Ishikawa (cell line): ENCODE measurements at regions not wholly inside any gene's neighbourhood (a gene's known extent, or its start where the extent isn't known, plus 50 kb on each side); places are given as distances from the start of the nearest gene placed in this dataset.

Experiments
- CEBPB ChIP-seq: IDR thresholded peaks from 2 replicates; pipeline ENCODE4 v1.6.1; 2012
- CREB1 ChIP-seq: IDR thresholded peaks from 2 replicates; pipeline ENCODE4 v1.6.1; 2012; ENCODE audit warnings: low read depth
- EGR1 ChIP-seq: IDR thresholded peaks from 2 replicates; pipeline ENCODE4 v1.6.1; 2012
- EP300 ChIP-seq: IDR thresholded peaks from 2 replicates; pipeline ENCODE4 v1.6.1; 2012; ENCODE audit warnings: borderline replicate concordance
- FOXM1 ChIP-seq: IDR thresholded peaks from 2 replicates; pipeline ENCODE4 v1.6.1; 2012; ENCODE audit warnings: low read depth, borderline replicate concordance
- NFIC ChIP-seq: IDR thresholded peaks from 2 replicates; pipeline ENCODE4 v1.6.1; 2012
- RAD21 ChIP-seq: IDR thresholded peaks from 2 replicates; pipeline ENCODE4 v1.6.1; 2012; ENCODE audit warnings: low read depth
- TAF1 ChIP-seq: IDR thresholded peaks from 2 replicates; pipeline ENCODE4 v1.6.1; 2012; ENCODE audit warnings: low read depth, mild to moderate bottlenecking
- TCF12 ChIP-seq: IDR thresholded peaks from 2 replicates; pipeline ENCODE4 v1.6.1; 2012; ENCODE audit warnings: low read depth
- TEAD4 ChIP-seq: IDR thresholded peaks from 2 replicates; pipeline ENCODE4 v1.6.1; 2012
- YY1 ChIP-seq: IDR thresholded peaks from 2 replicates; pipeline ENCODE4 v1.6.1; 2012; ENCODE audit warnings: low read depth
- ZBTB7A ChIP-seq: IDR thresholded peaks from 2 replicates; pipeline ENCODE4 v1.6.1; 2012; ENCODE audit warnings: low read depth
- TF ChIP-seq, protein P1 (sequence below): IDR thresholded peaks from 2 replicates; pipeline ENCODE4 v1.6.1; 2012
- TF ChIP-seq, protein P2 (sequence below): IDR thresholded peaks from 2 replicates; pipeline ENCODE4 v1.6.1; 2012
- TF ChIP-seq, protein P3 (sequence below): IDR thresholded peaks from 2 replicates; pipeline ENCODE4 v1.6.1; 2012; ENCODE audit warnings: low read depth, mild to moderate bottlenecking

DNA sequence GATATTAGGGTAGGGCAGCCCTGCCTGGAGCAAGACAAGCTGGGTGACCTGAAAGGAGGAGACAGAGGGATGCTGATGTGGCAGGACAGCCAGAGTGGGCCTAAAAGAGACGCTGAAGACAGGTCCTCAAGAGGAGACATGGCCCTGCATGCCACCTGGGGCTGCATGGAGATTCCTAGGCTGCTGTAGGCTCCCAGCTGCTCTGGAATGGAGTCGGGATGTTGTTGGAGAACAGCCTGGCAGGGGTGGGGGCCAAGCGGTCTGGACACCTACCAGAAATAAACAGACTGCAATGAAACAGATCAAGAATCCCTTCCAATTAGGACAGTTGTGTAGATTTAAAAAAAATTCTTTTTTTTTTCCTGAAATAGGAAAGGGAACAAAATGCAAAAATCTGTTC lies 97.8 kb upstream of the NPAS2 start:
- no peak for TF ChIP-seq CEBPB
- no peak for TF ChIP-seq YY1
- no peak for TF ChIP-seq EP300
- no peak for TF ChIP-seq EGR1
- TF ChIP-seq, protein P1, sequence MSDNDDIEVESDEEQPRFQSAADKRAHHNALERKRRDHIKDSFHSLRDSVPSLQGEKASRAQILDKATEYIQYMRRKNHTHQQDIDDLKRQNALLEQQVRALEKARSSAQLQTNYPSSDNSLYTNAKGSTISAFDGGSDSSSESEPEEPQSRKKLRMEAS, result no peak
- no peak for TF ChIP-seq RAD21
- TF ChIP-seq CREB1, result no peak
- TF ChIP-seq TEAD4, result no peak
- TF ChIP-seq TCF12, result no peak
- TF ChIP-seq, protein P2, sequence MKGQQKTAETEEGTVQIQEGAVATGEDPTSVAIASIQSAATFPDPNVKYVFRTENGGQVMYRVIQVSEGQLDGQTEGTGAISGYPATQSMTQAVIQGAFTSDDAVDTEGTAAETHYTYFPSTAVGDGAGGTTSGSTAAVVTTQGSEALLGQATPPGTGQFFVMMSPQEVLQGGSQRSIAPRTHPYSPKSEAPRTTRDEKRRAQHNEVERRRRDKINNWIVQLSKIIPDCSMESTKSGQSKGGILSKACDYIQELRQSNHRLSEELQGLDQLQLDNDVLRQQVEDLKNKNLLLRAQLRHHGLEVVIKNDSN, result no peak
- TF ChIP-seq, protein P3, sequence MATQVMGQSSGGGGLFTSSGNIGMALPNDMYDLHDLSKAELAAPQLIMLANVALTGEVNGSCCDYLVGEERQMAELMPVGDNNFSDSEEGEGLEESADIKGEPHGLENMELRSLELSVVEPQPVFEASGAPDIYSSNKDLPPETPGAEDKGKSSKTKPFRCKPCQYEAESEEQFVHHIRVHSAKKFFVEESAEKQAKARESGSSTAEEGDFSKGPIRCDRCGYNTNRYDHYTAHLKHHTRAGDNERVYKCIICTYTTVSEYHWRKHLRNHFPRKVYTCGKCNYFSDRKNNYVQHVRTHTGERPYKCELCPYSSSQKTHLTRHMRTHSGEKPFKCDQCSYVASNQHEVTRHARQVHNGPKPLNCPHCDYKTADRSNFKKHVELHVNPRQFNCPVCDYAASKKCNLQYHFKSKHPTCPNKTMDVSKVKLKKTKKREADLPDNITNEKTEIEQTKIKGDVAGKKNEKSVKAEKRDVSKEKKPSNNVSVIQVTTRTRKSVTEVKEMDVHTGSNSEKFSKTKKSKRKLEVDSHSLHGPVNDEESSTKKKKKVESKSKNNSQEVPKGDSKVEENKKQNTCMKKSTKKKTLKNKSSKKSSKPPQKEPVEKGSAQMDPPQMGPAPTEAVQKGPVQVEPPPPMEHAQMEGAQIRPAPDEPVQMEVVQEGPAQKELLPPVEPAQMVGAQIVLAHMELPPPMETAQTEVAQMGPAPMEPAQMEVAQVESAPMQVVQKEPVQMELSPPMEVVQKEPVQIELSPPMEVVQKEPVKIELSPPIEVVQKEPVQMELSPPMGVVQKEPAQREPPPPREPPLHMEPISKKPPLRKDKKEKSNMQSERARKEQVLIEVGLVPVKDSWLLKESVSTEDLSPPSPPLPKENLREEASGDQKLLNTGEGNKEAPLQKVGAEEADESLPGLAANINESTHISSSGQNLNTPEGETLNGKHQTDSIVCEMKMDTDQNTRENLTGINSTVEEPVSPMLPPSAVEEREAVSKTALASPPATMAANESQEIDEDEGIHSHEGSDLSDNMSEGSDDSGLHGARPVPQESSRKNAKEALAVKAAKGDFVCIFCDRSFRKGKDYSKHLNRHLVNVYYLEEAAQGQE, result no peak
- no peak for TF ChIP-seq TAF1
- TF ChIP-seq NFIC, result no peak
- no peak for TF ChIP-seq FOXM1
- TF ChIP-seq ZBTB7A, result no peak

DNA sequence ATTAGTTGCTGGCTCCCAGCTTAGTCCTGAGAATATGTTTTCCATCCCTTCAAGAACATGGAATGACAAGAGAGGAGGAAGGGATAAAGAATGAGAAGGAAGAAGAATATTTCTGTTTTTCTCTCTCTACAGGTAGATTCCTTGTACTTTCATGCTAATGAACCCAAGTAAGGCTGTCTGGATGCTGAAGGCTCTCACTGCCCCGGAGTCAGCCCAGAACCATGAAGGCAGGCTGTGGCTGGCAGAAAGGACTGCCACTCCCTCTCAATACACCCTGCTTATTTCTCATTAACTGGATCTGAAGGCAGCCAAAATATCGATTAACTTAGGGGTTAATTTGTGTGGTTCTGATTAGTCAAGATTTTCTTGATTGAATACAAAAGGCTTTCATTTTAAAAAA lies 93.1 kb upstream of the NPAS2 start:
- TF ChIP-seq TCF12 (no peak), ZBTB7A (no peak), FOXM1 (no peak), EGR1 (no peak), TAF1 (no peak), YY1 (no peak), RAD21 (no peak)
- TF ChIP-seq, protein P3, result no peak
- TF ChIP-seq, protein P2, result no peak

DNA sequence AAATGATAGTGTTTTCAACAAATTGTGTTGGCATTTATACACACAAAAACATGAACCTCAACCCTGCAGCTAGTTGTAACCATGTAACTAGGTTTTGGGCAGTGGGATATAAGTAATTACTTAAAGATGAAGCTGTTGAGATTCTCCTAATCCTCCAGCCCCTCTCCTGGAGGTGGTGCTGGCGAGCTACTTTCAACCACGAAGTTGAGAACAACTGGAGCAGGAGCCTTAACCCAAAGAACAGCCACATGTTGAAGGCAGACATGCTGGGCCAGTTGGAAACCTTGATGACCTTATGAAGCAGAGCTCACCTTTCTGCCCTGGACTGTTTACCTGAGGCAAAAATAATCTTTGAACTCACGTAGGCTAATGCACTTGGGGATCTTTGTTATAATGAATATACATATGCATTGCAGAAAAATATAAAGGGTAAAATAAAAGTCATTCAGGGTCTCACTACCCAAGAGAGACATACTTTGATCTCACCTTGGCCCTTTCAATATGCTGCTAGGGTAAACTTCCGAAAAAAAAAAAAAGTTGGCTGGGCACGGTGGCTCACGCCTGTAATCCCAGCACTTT lies 89.6 kb upstream of the NPAS2 start:
- peak; percentile 84 for TF ChIP-seq RAD21
- no peak for TF ChIP-seq TAF1

DNA sequence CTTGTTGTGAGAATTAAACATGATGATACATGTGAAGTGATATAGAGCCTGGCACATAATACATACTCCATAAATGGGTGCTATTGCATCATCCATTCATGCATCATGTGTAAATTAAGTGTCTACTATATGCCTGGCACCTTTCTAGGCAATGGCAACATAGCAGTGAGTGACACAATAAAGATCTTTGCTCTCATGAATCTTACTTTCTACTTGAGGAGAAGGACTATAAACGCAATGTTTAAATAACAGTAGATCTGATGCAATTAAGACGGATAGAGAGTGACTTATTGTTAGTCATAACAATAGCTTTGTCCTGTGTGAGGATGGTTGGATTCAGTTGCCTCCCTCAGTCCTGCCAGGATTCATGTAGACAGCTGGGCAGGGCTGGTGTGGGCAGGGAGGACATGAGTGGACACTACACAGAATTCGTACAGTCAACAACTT lies 88.4 kb upstream of the NPAS2 start:
- TF ChIP-seq CREB1 (no peak), NFIC (no peak), EGR1 (no peak), FOXM1 (no peak), EP300 (no peak), ZBTB7A (no peak), TEAD4 (no peak)
- TF ChIP-seq, protein P1, result no peak

DNA sequence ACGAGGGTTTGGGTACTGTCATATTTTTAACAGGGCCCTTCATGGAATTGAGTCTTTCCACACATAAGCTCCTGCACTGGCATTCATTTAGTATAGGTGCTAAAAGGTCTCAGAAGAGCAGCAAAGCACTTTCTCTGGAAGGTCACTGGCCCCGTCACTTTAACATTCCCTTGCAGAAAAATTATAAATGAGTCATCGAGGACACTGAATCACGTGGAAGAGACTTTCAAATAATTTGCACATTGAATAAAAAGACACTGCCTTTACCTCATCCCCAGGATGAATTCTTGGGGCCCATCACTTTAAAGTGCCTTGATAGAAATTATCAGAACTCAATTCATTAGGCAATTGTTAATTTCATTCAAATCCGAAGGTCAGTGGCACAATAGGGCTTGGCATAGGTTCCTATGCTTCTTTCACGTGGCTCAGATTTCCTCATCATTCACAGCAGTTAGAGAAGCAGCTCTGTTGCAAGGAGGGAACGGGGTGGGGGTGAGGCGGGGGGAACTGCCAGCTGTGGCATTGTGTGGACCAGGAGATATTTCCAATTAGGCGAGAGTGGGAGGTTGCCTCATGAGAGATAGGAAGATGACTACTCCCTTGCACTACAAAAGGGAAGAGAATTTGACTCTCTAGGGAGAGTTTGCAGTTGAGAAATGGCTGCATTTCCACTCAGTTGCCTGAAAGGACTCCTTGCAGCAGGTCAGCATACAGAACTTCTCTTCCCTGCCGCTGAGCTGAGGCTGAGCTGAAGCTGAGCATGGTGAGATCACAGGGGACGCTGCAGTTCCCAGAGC lies 86.3 kb upstream of the NPAS2 start:
- no peak for TF ChIP-seq RAD21

DNA sequence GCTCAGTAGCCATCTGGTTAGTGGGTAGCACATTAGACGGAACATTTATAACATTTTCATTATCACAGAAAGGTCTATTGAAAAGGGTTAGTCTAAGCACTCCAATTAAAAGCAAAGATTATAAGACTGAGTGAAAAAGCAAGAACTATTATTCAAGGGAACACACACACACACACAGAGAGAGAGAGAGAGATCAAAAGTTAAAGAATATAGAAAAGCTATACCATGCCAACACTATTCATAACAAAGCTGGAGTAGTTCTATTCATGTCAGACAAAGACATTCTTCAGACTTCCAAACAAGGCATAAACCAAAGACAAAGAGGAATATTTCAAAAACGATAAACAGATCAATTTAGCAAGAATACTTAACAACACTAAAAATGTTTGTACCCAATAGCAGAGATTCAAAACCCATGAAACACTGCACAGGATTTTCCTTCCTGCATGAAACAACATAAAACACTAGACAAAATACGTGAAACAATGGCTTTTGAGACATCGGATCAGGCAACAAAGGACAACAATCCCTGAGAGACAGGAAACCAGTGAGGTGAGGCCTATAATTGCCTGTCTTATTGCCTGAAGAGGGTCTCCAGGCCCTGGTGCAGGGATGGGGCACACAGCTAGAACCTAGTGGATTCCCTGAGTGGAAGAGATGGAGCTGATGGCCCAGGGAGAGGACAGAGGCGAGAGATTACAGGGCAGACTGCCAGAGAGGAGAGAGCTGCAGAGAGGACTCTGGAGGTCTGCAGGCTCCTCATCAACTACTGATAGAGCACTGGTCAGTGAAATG lies 83.6 kb upstream of the NPAS2 start:
- no peak for TF ChIP-seq CREB1
- TF ChIP-seq NFIC, result no peak
- no peak for TF ChIP-seq TCF12
- TF ChIP-seq, protein P3, result no peak
- TF ChIP-seq RAD21, result no peak
